GM21737 (cell line): ENCODE measurements at regions not wholly inside any gene's neighbourhood (a gene's known extent, or its start where the extent isn't known, plus 50 kb on each side); places are given as distances from the start of the nearest gene placed in this dataset.

Experiments
- ATAC-seq: cut with Tn5 transposase; IDR thresholded peaks from one replicate; pipeline ENCODE4 v1.9.1; 2021; ENCODE audit warnings: mild to moderate bottlenecking, moderate library complexity; ENCODE audit not compliant: unreplicated experiment

DNA sequence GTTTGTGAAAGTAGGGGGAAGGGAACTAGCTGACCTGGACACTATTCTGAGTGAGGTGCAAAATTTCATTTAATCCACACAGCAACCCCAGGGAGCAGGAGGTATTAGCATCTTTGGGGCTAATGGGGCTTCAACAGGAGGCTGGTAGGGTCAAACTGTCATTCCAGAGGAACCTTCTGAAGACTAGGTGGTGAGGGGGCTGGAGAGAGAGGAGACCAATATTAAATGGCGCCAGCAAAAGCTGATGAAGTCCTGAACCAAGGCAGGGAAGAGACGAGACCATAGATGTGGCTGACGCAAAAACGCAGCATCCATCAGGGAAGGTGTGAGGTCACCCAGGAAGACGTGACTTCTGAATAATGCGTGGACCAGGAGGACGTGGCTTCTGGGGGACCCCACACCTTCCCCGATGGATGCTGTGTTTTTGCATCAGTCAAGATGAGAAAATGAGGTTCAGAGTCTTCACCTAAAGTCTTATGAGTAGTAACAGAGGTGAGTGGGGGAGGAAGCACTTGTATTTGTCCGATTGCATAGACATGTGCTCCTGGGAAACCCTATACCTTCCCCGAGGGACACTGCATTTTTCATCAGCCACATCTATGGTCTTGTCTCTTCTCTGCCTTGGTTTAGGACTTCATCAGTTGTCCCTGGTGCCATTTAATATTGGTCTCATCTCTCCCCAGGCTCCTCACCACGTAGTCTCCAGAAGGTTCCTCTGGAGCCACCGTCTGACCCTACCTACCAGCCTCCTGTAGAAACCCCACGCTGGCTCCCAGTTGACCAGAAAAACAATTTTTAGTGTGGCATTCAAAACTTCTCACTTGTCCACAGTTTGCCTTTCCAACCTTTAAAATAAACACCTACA lies 188.6 kb downstream of the MYCN start:
- ATAC-seq = no peak

DNA sequence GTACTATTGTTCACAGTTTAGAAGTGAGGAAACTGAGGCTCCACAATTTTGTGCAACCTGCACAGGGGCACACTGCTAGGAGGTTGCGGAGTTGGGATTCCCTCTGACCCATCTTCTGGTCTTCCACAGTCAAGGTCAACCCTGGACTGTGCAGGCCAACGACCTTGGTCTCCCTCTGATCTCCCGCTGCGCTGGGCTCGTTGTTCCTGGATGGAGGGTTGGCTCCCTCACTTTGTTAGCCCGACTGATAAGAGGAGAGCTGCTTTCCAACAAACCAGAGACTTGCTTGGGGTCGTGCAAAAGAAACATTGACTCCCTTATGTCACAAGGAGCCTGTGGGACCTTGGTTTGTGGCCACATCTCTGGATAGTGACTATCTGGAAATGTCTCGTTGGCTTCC lies 187.6 kb downstream of the MYCN start:
- ATAC-seq = no peak

- no peak for ATAC-seq
Observed at GRCh38 chr2:16127276-16127940, 187.1 kb downstream of the MYCN start.

GRCh38 chr2:16126517-16127275 lies 186.3 kb downstream of the MYCN start:
- no peak for ATAC-seq

- no peak for ATAC-seq
Observed at GRCh38 chr2:16125614-16126516, 185.5 kb downstream of the MYCN start.

DNA sequence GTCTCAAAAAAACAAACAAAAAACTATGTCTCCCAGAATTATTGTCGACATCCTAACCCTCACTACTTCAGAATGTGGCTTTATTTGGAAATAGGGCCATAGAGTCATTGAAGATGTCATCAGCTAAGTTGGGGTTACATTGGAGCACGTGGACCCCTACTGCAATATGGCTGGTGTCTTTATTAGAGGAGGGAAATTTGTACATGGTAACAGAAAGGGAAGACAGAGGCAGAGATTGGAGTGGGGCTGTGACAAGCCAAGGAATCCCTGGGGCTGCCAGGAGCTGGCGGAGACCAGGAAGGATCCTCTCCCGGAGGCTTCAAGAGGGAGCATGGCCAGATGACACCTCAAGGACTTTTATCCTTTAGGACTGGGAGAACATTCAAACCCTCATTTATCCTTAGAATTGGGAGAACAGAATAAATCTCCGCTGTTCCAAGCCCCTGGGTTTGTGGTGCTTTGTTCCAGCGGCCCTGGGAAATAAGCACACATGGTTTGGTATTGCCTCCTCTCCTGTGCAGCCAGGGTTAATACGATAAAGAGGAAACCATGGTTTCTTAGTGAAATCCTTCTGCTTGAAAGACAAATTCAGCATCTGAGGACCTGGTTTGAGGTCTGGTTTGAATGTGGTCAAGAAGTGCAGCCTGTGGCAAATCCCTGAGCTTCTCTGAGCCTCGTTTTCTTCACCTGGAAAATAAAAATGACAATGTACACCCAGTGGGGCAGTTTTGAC lies 184.7 kb downstream of the MYCN start:
- ATAC-seq = no peak

- no peak for ATAC-seq
Observed at GRCh38 chr2:16123856-16124780, 183.8 kb downstream of the MYCN start.

DNA sequence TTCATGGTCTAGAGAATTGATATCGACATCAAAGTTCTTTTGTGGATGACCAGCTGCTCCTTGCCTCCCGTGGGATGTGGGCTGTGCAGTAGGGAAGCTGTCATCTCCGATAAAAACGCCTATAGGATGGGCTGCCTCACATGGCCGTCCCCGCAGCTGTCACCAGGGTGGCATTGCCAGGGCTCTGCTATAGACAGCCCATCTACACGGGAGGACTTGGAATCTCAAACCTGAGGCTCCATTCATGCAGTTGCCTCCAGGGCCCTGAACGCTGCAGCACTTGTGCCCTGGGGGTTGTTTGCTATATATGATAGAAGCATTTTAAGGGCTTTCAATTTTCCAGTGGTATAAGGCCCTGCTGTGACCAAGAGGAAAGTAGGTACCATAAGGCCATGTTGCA lies 183.1 kb downstream of the MYCN start:
- ATAC-seq = no peak

DNA sequence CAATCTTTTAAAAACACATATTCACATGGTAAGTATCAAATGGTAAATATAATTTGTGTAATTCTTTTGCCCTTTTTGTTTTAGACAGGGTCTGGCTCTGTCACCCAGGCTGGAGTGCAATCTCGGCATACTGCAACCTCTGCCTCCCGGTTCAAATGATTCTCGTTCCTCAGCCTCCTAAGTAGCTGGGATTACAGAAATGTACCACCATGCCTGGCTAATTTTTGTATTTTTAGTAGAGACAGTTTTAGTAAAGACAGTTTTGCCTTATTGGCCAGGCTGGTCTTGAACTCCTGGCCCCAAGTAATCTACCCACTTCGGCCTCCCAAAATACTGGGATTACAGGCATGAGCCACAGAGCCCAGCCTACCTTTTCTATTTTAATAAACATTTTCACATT lies 182.2 kb downstream of the MYCN start:
- ATAC-seq = no peak

DNA sequence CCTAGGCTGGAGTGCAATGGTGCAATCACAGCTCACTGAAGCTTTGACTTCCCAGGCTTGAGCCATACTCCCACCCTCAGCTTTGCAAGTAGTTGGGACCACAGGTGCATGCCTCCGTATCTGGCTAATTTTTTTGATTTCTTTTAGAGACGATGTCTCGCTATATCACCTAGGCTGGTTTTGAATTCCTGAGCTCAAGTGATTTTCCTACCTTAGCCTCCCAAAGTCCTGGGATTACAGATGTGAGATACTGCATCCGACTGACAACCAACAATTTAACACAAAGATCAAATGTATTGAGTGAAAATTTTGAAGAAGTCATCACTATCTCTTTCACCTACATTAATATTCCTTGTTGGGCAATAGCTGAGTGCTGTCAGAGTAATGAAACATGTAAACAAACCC lies 181.6 kb downstream of the MYCN start:
- no peak for ATAC-seq

GRCh38 chr2:16121231-16121985 lies 181.1 kb downstream of the MYCN start:
- ATAC-seq = no peak

DNA sequence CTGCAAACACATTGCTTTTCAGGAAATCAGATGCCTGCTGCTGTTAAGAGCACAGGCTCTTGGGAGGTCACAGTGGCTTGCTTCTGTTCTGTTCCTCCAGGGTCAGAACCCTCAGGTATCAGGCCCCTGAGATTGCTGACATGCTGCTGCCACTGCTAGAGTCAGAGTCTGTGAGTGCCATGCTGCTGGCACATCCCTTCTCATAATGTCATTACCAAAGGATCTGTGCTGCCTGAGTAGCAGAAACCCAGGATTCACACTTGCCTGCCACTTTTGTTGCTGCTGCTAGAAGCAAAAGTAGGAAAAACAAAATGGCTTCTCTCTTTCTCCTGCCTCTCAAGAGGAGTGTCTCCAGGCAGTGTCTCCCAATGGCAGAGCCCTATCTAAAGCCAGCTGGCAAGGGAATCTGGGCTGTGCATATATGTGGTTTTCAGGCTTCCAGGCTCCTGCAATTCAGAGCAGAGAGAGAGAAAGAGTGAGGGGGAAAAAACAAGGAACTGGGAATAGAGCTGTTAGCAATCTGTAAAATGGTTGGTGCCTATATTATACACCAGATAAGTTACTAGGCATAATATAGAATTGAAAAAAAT lies 180.3 kb downstream of the MYCN start:
- no peak for ATAC-seq

- no peak for ATAC-seq
Observed at GRCh38 chr2:16119741-16120140, 179.4 kb downstream of the MYCN start.

- ATAC-seq = no peak
Observed at GRCh38 chr2:16118611-16119590, 178.6 kb downstream of the MYCN start.

GRCh38 chr2:16117791-16118610 lies 177.7 kb downstream of the MYCN start:
- ATAC-seq = no peak
